IMR-90 (cell line): ENCODE measurements at regions not wholly inside any gene's neighbourhood (a gene's known extent, or its start where the extent isn't known, plus 50 kb on each side); places are given as distances from the start of the nearest gene placed in this dataset.

Experiments
- MAFK ChIP-seq: IDR thresholded peaks from 2 replicates; pipeline ENCODE4 v1.6.1; 2012; ENCODE audit warnings: low read depth, low read length, improper control_type of control experiment
- MXI1 ChIP-seq: IDR thresholded peaks from 2 replicates; pipeline ENCODE4 v1.6.1; 2012; ENCODE audit warnings: low read depth, mild to moderate bottlenecking, low read length, moderate library complexity, borderline replicate concordance
- TF ChIP-seq, protein P1 (sequence below): conservative IDR thresholded peaks from 2 replicates; pipeline ENCODE4 v1.5.1; 2012; ENCODE audit warnings: mild to moderate bottlenecking, low read depth, low read length, improper control_type of control experiment

DNA sequence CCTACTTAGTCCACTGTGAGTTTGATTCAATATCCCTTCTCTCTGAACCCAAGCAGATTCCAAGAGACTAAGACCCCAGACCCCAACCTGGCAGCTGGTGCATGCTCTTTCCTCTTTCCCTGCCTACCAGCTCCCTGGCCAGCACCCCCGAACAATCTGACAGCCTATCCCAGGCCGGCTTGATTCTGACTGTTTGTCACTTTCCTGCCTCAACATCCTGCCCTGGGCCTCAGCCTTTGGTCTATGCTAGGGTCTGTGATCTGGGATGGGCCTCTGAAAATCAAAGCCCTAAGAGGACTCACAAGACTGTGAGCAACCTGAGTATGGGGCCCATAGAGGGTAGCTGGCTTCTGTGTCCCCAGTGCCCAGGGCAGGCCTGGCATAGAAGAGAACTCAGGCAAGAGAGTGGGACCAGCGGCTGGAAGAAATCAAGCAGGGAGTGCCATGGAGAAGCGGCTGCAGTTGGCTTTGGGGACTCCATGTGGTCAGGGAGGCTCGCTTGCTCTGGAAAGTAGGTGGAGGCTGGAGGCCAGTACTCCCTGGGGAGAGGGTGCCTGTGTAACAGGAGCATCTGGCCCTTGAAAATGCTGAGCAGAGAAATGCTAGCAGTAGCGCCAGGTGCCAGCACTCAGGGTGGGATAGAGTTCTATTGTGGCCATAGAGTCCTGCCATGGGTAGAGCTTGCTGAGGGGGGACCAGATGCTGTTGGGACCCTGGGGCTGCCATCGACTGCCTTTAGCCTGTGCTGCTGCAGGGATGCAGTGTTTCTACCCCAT, 343.9 kb downstream of the DYSF start (continued):
- TF ChIP-seq, protein P1, sequence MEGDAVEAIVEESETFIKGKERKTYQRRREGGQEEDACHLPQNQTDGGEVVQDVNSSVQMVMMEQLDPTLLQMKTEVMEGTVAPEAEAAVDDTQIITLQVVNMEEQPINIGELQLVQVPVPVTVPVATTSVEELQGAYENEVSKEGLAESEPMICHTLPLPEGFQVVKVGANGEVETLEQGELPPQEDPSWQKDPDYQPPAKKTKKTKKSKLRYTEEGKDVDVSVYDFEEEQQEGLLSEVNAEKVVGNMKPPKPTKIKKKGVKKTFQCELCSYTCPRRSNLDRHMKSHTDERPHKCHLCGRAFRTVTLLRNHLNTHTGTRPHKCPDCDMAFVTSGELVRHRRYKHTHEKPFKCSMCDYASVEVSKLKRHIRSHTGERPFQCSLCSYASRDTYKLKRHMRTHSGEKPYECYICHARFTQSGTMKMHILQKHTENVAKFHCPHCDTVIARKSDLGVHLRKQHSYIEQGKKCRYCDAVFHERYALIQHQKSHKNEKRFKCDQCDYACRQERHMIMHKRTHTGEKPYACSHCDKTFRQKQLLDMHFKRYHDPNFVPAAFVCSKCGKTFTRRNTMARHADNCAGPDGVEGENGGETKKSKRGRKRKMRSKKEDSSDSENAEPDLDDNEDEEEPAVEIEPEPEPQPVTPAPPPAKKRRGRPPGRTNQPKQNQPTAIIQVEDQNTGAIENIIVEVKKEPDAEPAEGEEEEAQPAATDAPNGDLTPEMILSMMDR: no peak
- TF ChIP-seq MXI1 (no peak), MAFK (no peak)
